ENCODE measurements at regions not wholly inside any gene's neighbourhood (a gene's known extent, or its start where the extent isn't known, plus 50 kb on each side); places are given as distances from the start of the nearest gene placed in this dataset.

GRCh38 chr4:26173619-26174018 lies 147.2 kb upstream of the RBPJ start:
- H3K4me1 ChIP-seq (ENCODE audit: insufficient read depth, low read length): no peaks in the 10 kb centered on the region
- H4K20me1 ChIP-seq (ENCODE audit: insufficient read depth, low read length): no peaks in the 10 kb centered on the region
- TF ChIP-seq, protein P1, sequence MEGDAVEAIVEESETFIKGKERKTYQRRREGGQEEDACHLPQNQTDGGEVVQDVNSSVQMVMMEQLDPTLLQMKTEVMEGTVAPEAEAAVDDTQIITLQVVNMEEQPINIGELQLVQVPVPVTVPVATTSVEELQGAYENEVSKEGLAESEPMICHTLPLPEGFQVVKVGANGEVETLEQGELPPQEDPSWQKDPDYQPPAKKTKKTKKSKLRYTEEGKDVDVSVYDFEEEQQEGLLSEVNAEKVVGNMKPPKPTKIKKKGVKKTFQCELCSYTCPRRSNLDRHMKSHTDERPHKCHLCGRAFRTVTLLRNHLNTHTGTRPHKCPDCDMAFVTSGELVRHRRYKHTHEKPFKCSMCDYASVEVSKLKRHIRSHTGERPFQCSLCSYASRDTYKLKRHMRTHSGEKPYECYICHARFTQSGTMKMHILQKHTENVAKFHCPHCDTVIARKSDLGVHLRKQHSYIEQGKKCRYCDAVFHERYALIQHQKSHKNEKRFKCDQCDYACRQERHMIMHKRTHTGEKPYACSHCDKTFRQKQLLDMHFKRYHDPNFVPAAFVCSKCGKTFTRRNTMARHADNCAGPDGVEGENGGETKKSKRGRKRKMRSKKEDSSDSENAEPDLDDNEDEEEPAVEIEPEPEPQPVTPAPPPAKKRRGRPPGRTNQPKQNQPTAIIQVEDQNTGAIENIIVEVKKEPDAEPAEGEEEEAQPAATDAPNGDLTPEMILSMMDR (IDR thresholded peaks at IDR 0.05; ENCODE audit: borderline replicate concordance, extremely low read depth, low read length, poor library complexity, severe bottlenecking): no peak
- TF ChIP-seq EZH2 (IDR thresholded peaks at IDR 0.05; ENCODE audit: borderline replicate concordance, low read depth, low read length, severe bottlenecking): no peak
- H3K9ac ChIP-seq (ENCODE audit: low read depth, low read length): no peak overlapping the region
- no peaks in the 10 kb centered on the region for H3K9me3 ChIP-seq (ENCODE audit: insufficient read depth, low read length, severe bottlenecking)
- no peak overlapping the region for H3K27ac ChIP-seq (ENCODE audit: low read length)
- DNase-seq (no peak), ATAC-seq (ENCODE audit: insufficient read depth, low read depth) (no peak)
- H2AFZ ChIP-seq (ENCODE audit: low read depth, low read length): no peak overlapping the region
- no peak overlapping the region for H3K4me2 ChIP-seq (ENCODE audit: insufficient read depth, low read length)
- H3K27me3 ChIP-seq (ENCODE audit: insufficient read depth, low read length, poor library complexity): no peaks in the 10 kb centered on the region
- H3K4me3 ChIP-seq (ENCODE audit: low read depth in 1 of 2, low read length in 2 of 2): no peak overlapping the region
- no peaks in the 10 kb centered on the region for H3K79me2 ChIP-seq (ENCODE audit: insufficient read depth, low read length)
- H3K36me3 ChIP-seq (ENCODE audit: insufficient read depth, low read length): no peaks in the 10 kb centered on the region

DNA sequence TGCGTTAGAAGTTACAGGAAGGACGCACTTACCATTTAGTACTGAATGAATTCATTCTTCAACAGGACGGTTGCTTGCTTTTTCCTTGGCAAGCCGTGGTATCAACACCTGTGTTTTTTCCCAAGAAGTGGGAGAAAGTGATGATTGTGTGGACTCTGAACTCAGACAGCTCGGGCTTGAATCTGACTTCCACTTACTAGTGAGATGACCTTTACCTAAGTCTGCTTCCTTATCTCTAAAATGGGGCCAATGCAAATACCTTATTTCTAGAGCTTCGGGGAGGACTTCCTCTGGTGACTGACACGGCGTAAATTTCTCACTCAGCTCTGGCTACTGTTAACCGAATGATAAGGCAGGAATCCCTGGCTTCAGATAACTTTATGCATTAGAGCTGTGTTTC lies 146.8 kb upstream of the RBPJ start:
- no peak overlapping the region for H2AFZ ChIP-seq (ENCODE audit: low read depth, low read length)
- no peaks in the 10 kb centered on the region for H3K4me1 ChIP-seq (ENCODE audit: insufficient read depth, low read length)
- no peak overlapping the region for H3K9ac ChIP-seq (ENCODE audit: low read depth, low read length)
- no peaks in the 10 kb centered on the region for H4K20me1 ChIP-seq (ENCODE audit: insufficient read depth, low read length)
- ATAC-seq (ENCODE audit: insufficient read depth, low read depth) (no peak), DNase-seq (no peak)
- H3K79me2 ChIP-seq (ENCODE audit: insufficient read depth, low read length): no peaks in the 10 kb centered on the region
- no peak overlapping the region for H3K4me3 ChIP-seq (ENCODE audit: low read depth in 1 of 2, low read length in 2 of 2)
- no peak overlapping the region for H3K27ac ChIP-seq (ENCODE audit: low read length)
- H3K36me3 ChIP-seq (ENCODE audit: insufficient read depth, low read length): no peaks in the 10 kb centered on the region
- H3K9me3 ChIP-seq (ENCODE audit: insufficient read depth, low read length, severe bottlenecking): no peaks in the 10 kb centered on the region
- TF ChIP-seq, protein P1 (IDR thresholded peaks at IDR 0.05; ENCODE audit: borderline replicate concordance, extremely low read depth, low read length, poor library complexity, severe bottlenecking): no peak
- no peak for TF ChIP-seq EZH2 (IDR thresholded peaks at IDR 0.05; ENCODE audit: borderline replicate concordance, low read depth, low read length, severe bottlenecking)
- H3K4me2 ChIP-seq (ENCODE audit: insufficient read depth, low read length): no peak overlapping the region
- no peaks in the 10 kb centered on the region for H3K27me3 ChIP-seq (ENCODE audit: insufficient read depth, low read length, poor library complexity)

GRCh38 chr4:26175006-26175786 lies 145.6 kb upstream of the RBPJ start:
- no peak overlapping the region for H3K4me2 ChIP-seq (ENCODE audit: insufficient read depth, low read length)
- no peaks in the 10 kb centered on the region for H3K9me3 ChIP-seq (ENCODE audit: insufficient read depth, low read length, severe bottlenecking)
- no peak for ATAC-seq (ENCODE audit: insufficient read depth, low read depth)
- H3K36me3 ChIP-seq (ENCODE audit: insufficient read depth, low read length): no peaks in the 10 kb centered on the region
- no peak overlapping the region for H3K27ac ChIP-seq (ENCODE audit: low read length)
- H3K4me1 ChIP-seq (ENCODE audit: insufficient read depth, low read length): no peaks in the 10 kb centered on the region
- no peaks in the 10 kb centered on the region for H3K27me3 ChIP-seq (ENCODE audit: insufficient read depth, low read length, poor library complexity)
- no peak for DNase-seq
- H4K20me1 ChIP-seq (ENCODE audit: insufficient read depth, low read length): no peaks in the 10 kb centered on the region
- no peak overlapping the region for H2AFZ ChIP-seq (ENCODE audit: low read depth, low read length)
- no peak overlapping the region for H3K4me3 ChIP-seq (ENCODE audit: low read depth in 1 of 2, low read length in 2 of 2)
- H3K9ac ChIP-seq (ENCODE audit: low read depth, low read length): no peak overlapping the region
- no peaks in the 10 kb centered on the region for H3K79me2 ChIP-seq (ENCODE audit: insufficient read depth, low read length)
- TF ChIP-seq, protein P1 (IDR thresholded peaks at IDR 0.05; ENCODE audit: borderline replicate concordance, extremely low read depth, low read length, poor library complexity, severe bottlenecking): no peak
- TF ChIP-seq EZH2 (IDR thresholded peaks at IDR 0.05; ENCODE audit: borderline replicate concordance, low read depth, low read length, severe bottlenecking): no peak
